HG02840 (cell line): ENCODE measurements at regions not wholly inside any gene's neighbourhood (a gene's known extent, or its start where the extent isn't known, plus 50 kb on each side); places are given as distances from the start of the nearest gene placed in this dataset.
"Not testable (repeated sequence)": the region's sequence is repeated elsewhere in the genome, so short reads cannot be mapped to it uniquely, and the experiment has no call there.

ENCODE experiments used
- ATAC-seq: cut with Tn5 transposase; IDR thresholded peaks from one replicate; pipeline ENCODE4 v1.9.1; 2021; ENCODE audit warnings: mild to moderate bottlenecking, moderate library complexity, moderate number of reproducible peaks; ENCODE audit not compliant: unreplicated experiment, low FRiP score

GRCh38 chr17:77620282-77620681 lies 338.2 kb upstream of the TNRC6C start:
- no peak for ATAC-seq

DNA sequence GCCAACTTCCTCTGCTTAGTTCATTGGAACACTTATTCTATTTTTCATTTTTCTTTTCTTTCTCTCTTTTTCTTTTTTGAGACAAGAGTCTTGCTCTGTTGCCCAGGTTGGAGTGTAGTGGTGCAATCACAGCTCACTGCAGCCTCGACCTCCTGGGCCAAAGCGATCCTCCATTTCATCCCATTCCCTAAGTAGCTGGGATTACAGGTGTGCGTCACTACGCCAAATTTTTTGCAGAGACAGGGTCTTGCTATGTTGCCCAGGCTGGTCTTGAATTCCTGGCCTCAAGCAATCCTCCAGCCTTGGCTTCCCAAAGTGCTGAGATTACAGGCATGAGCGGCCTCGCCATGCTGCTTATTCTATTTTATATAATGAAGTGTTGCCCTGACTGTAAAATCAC lies 336.4 kb upstream of the TNRC6C start:
- not testable (repeated sequence) for ATAC-seq

- ATAC-seq, result no peak
Measured at GRCh38 chr17:77622647-77623046, 335.9 kb upstream of the TNRC6C start.

DNA sequence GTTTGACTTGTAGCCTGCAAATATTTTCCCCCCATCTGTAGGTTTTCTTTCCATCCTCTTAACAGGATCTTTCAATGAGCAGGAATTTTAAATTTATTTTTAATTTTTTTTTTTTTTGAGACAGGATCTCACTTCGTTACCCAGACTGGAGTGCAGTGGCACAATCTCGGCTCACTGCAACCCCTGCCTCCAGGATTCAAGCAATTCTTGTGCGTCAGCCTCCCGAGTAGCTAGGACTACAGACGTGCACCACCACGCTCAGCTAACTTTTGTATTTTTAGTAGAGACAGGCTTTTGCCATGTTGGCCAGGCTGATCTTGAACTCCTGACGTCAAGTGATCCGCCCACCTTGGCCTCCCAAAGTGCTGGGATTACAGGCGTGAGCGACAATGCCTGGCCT lies 335.2 kb upstream of the TNRC6C start:
- ATAC-seq, result not testable (repeated sequence)

DNA sequence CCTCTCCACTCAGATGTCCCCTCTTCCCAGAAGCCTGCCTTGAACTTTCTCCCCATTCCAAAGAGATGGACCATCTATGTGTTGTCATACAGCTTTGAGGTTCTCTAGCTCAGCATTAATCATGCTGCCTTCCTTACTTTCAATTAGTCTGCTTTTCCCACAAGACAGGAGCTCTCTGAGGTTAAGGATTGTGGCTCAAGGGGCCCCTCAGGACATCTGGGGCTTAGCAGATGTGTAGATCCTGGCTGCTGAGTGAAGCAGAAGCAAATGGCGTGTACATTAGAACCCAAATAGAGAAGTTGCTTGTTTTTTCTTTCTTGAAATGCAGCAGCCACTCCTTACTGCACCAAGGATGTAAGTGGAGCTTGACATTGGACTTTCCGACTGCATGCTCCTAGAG lies 330.5 kb upstream of the TNRC6C start:
- ATAC-seq, result no peak

DNA sequence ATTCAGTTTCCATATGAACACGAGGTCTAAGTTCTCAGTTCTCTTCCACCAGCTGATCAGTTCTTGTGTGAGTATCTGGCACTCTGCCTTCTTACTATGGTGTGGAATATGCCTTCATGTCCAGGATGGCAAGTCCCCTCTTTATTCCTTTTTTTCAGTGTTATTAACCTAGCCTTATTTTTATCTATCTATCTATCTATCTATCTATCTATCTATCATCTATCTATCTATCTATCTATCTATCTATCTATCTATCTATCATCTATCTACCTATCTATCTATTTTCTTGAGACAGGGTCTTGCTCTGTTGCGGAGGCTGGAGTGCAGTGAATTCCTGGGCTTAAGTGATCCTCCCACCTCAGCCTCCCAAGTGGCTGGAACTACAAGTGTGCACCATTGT lies 329.2 kb upstream of the TNRC6C start:
- ATAC-seq, result not testable (repeated sequence)

- no peak for ATAC-seq
Measured at GRCh38 chr17:77631307-77631706, 327.2 kb upstream of the TNRC6C start.

DNA sequence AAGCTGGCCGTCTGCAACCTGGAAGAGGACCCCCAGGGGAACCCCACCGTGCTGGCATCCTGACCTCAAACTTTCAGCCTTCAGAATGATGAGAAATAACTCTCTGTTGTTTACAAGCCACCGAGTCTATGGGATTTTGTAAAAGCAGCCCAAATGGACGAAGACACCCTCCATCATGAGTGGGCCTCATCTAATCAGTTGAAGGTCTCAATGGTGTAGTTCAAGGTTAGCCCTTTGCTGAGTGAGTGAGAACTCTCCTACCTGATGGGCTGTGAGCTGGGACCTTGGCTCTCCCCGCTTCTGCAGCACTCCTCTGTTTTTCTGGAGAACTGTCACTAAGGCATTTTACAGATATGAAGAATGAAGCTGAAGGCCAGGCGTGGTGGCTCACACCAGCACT lies 325.9 kb upstream of the TNRC6C start:
- ATAC-seq, result no peak

DNA sequence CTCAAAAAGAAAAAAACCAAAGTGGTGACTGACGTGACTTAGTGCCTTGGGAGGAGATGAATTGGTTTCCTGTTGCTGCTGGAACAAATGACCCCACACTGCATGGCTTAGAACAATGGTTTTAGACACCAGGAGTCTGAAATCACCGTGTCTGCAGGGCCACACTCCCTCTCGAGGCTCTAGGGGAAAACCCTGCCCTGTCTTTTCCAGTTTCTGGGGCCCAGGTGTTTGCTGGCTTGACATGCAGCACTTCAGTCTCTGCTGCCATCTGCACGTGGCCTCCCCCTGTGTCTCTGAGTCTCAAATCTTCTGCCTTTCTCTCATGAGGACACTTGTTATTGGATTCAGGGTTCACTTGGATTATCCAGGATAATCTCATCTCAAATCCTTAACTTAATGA lies 323.8 kb upstream of the TNRC6C start:
- ATAC-seq, result no peak

- ATAC-seq, result no peak
Measured at GRCh38 chr17:77635176-77635575, 323.3 kb upstream of the TNRC6C start.

DNA sequence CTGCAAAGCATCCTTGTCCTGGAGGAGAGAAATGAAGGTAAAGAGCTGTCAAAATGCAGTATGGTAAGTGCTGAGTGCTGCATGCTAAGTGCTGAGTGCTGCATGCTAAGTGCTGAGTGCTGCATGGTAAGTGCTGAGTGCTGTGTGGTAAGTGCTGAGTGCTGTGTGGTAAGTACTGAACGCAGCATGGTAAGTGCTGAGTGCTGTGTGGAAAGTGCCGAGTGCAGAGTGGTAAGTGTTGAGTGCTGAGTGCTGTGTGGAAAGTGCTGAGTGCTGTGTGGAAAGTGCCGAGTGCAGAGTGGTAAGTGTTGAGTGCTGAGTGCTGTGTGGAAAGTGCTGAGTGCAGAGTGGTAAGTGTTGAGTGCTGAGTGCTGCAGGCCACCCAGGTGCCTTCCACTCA lies 322.7 kb upstream of the TNRC6C start:
- not testable (repeated sequence) for ATAC-seq

DNA sequence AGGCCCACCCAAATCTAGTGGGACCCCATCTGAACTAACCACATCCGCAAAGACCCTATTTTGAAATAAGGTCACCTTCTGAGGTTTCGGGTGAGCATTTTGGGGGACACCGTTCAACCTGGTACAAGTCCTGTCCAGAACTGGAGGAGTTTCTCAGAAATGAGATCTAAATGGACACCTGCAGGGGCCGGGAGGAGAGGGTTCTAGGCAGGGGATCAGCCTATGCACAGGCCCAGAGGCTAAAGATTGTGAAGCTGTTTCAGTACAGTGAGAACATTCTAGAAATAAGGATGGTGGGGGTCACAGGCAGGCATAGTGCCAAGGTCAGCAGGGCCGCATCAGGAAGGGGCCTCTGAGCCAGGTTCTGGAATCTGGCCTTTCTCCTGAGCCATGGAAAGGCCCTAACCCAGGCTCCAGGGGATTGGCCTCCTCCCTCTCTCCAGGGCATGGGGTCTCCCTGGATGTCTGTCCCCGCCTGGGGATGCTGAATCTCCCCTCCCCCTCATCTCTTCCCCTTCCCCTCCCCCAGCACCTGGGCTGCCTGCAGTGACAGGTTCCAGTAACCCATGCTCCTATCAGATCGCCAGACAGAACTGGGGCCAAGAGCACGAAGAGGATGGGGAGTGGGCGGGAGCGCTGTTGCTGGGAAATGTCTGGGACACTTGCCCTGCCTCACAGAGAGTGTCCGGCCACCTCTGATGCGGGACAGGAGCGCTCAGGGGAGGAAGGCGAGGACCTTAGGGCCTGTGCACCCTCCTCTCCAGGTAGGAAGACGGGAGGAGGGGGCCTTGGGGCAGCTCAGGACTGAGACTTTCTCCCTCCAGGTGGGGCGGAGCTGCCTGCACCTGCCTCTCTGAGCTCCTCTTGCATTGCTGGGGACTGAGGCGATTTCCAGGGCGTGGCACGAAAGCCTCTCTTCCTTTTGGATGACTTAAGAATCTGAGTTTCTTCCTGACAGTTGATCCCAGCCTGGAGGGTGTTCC lies 321.4 kb upstream of the TNRC6C start:
- ATAC-seq, result no peak

DNA sequence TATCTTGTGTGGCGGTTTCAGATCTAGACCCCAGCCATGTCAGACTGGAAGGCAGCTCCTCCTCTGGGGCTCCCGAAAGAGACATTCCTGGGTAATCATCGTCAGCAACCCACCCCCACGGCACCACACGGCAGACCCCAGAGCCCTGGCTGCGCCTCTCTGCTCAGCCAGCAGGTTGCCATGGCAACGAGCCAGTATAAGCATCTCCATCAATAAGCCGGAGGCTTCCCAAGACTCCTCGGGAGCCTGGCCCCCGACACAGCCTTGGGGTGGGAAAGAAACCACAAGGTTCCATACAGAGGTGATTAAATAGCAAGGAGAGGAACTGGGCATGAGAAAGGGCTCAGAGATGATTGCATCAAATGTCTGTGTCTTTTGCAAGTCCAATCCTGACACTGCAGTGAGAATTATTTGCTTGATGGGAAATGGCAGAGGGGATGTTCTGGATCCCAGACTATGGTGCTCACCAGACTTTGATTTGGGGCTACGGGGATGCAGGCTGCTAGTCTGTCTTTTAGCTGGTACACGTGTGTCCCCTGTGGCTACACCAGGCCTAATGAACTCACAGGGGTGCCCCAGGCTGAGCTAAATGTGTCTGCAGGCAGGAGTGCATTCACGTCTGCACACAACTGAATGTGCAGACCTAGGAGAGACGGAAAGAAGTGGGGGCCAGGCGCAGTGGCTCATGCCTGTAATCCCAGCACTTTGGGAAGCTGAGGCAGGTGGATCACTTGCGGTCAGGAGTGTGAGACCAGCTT lies 320.5 kb upstream of the TNRC6C start:
- no peak for ATAC-seq

GRCh38 chr17:77640252-77640651 lies 318.3 kb upstream of the TNRC6C start:
- no peak for ATAC-seq

DNA sequence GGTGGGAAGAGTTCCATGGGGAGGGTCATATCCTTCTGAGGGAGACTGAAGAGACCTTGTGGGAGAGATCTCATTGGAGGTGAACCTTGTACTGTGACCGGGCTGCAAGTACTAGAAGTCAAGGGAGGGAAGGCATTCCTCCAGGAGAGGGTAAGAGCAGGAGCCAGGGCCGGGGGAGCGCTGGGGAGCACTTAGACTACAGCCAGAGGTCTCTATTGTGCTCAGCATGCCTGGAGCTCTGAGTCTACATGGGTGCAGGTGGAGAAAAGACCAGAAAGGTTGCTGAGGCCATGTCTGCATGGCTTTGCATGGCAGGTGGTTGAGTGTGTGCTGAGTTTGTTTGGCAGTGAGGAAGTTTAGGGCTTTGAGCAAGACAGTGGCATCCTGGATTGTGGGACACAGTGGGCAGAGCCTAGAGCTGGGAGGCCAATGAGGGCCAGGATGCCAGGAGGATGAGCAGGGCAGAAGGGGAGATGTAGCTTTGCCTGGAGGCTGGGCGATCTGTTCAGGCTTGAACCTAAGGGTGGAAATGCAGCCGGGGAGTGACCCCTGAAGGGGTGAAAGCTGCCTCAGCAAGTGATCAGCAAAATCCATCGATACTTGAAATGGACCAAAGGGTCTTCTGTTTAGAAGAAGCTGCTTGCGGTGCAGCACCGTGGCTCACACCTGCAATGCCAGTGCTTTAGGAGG lies 317.4 kb upstream of the TNRC6C start:
- ATAC-seq, result no peak

DNA sequence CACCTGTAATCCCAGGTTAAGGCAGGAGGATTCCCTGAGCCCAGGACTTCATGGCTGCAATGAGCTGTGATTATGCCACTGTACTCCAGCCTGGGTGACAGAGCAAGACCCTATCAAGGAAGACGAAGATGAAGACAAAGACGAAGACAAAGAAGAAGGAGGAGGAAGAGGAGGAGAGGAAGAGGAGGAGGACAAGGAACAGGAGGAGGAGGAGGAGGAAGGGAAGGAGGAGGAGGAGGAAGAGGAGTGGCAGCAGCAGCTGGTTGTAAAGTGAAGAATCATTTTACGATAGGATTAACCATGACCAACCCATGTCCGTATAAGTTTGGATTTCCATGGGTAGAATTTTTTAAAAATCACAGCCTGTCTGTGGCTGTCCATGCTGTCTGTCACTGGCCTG lies 316.8 kb upstream of the TNRC6C start:
- ATAC-seq, result no peak

GRCh38 chr17:77644181-77645071 lies 314.1 kb upstream of the TNRC6C start:
- ATAC-seq, result no peak

DNA sequence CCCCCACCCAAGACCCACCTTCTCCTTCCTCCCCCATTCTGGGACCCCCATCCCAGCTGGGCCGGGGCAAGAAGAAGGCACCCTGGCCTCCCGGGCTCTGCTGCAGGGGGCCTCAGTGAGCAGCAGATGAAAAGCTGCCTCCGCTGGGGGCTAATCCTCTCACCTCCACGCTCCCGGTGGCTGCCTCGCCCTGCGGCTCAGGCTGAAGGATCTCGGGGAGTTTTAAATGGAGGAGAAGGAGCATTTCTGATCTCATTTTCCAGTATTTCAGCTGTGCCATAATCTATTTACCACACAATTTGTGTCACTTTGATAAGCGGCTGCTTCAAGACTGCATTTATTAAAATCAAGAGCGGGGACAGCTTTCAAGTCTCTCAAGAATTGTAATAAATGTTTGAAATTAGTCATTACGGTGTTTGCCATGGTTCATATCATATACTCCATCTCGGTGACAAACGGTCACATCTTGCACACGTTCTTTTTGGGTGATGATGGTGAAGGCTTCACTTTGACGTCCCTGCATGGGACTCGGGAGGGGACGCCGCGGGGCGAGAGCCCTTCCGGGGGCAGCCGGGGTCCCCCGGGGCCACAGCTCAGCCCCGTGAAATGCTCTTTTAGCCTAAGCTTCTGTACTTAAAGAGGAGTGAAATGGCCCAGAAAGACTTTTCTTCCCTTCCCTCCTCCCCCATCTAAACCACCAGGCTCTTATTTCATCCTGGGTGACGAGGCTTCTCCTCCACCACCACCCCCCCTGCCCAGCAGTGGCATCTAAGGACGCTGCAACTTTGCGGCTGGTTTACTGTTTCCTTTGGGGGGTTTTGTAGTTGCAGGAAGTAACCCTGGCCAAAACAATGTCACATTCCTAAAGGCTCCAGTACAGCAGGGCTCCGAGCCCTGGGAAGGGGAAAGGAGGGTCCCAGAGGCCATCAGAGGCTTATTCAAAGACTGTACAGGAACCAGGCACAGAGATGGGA lies 313.1 kb upstream of the TNRC6C start:
- no peak for ATAC-seq

GRCh38 chr17:77646046-77646430 lies 312.5 kb upstream of the TNRC6C start:
- no peak for ATAC-seq
